HG03342 (cell line): ENCODE measurements at regions not wholly inside any gene's neighbourhood (a gene's known extent, or its start where the extent isn't known, plus 50 kb on each side); places are given as distances from the start of the nearest gene placed in this dataset.

Experiments
- ATAC-seq: cut with Tn5 transposase; IDR thresholded peaks from one replicate; pipeline ENCODE4 v1.9.1; 2021; ENCODE audit warnings: mild to moderate bottlenecking, moderate library complexity; ENCODE audit not compliant: unreplicated experiment

DNA sequence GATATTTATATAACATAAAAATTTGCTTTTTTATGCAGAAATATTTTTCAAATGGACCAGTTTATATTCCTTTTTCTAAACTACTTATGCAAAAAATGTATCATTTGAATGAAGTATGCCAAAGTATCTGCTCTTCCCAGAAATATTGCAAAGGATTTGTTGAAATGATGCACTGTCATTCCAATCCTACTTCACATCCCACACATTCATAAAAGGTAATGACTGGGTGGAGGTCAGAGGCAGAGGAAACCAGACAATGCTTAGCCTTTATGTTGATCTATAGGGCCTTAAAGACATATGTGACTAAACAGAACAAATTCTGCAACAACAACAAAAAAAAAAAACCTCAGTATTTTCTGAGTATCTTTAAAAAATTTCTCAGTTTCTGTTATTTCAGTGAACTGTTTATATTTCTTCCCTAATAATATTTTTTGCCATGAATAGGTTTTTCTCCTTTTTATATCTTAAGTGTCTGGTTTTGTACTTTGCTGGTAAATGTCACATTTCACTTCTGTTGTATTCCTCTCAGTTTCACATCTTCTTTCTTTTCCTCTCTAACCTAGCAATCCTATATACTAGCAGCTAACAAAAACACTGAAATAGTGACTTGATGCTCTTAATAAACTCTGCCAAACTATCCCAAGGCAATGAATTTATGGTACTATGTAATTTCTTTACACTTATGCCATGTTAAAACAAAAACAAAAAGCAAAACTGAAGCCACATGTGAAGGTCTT lies 374.1 kb downstream of the BCKDHB start:
- peak; percentile 65 for ATAC-seq

DNA sequence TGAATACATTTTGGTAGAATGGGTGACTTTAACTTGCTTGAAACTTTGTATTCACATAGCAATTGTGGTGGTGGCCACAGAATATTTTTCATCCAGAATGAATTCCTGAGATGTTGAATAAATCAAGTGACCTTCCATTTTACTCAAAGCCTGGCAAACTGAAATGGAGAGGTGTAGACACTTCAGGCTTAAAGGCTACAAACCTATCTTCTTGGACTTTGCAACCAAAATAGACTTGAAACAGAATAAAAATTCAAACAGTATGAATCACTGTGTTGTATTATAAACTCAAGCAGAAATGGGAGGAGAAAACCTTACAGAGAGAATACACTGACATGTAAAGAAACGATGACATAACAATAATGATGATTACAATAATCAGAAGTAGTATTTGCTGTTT lies 371.6 kb downstream of the BCKDHB start:
- ATAC-seq, result no peak

DNA sequence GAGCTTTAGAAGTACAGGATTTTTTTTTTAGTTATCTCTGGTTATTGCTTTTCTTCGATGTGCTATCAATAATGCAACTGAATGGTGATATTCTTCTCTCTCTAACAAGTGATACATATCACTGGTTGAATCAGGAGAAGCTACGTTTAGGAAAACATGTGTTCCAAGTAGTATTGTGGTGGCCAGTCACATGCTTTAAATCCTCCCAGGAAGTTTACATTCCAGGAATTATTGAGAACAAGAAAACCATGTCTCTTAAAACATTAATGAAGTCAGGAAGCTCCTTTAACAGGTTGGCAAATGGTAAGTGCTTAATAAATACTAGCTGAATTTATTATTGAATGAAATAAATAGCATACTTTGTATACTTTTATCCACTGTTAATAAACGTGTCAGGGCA lies 371.1 kb downstream of the BCKDHB start:
- no peak for ATAC-seq

DNA sequence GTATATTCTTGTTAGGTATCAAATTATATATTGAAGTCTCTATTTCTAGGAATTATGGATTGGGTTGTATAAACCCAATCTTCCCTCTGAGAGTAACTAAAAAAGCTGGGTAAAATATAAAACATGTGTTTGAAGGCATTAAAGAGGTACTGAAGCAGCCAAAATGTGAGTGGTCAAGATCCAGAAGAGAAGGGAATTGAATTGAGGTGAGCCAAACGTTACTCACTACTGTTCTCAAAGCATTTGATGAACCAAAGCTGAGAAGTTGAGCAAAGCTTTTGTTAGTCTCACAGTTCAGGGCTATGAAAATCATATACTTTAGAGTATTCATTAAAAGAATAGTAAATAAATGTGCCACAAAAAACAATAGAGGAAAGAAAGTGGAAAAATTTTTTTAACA lies 365.8 kb downstream of the BCKDHB start:
- no peak for ATAC-seq

DNA sequence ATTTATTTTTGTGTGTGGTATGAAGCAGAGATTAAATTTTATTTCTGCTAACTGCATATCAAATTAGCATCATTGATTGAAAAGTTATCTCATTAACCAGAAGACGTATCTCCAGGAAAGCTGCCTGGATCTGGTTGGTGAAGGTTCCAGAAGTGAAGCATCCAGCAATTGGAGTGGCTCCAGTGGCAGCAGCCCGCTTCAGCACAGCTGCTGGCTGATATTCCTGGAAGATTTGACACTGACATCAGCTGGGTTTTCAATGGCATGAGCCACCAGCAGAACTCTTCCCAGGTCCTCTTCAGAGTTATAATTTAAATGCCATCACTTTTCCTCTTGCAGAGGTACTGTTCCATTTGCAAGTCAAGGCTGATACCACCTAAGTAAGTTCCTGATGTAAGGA lies 363.5 kb downstream of the BCKDHB start:
- no peak for ATAC-seq

DNA sequence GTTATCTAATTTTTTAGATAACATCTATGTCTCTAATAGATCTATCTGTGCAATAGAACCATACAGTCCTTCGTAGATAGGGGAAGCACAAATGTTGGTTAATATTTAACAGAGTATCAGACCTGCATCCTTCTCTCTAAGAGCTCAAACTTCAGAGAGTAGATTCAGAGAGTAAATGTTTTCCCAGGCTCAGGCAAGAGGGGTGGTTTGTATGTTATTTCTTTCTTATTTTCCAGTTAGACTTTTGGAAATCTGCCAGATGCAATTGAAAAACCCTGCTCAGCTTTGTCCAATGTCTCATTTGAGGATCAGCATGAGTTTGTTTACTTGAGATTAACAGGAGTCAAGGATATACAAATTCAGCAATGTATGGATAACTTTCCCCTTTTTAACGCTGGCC lies 361.9 kb downstream of the BCKDHB start:
- no peak for ATAC-seq

DNA sequence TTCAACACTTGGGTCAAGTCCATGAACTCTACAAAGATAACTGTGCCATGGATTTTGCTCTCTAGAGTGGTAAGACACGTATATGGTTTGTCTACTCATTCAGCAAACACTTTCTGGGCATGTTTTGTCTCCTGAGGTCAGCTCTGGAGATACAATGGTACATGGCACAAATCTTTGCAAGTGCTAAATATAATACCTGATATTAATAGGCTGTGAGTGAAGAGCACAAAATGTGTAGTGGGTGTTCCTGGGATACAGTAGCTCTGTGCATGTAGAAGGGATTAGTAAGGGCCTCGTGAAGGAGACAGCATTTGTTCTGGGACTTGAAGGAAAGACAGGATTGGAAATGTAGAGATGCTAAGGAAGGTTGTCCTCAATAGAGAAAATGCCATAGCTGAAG lies 360.9 kb downstream of the BCKDHB start:
- ATAC-seq, result no peak

DNA sequence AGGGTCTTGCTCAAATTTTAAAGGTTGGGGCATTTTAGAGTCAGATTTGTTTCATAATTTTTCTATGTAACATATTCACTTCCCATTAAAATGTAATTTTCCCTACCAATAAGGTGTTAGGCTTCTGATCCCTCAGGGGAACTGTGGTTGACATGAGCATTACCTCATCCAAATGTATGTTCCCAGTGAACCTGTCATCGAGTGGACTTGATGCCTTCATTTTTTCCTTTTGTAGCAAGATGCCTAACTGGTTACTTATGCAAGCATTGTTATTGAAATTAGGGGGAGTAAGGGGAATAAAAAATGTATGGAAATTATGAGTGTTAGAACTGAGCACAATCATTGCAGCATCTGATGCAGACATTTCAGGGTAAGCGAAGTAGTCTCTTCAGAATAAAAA lies 360.5 kb downstream of the BCKDHB start:
- no peak for ATAC-seq

DNA sequence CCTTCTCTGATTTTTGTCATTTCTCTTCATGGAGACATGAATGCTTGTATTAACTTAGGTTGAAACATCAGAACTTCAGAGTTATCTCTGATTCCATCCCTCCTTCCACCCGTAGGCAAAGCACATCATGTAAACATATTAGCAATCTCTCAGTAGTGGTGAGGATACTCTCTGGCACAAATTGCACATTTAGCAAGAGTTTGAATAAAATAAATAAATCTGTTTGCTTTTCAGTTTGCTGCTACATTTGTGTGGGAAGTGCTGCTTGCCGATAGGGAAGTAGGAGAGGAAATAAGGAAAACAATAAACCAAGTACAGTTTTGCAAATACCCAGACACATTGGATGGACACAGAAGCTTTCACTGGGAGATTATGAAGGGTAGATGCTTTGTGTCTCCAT lies 359.0 kb downstream of the BCKDHB start:
- no peak for ATAC-seq

DNA sequence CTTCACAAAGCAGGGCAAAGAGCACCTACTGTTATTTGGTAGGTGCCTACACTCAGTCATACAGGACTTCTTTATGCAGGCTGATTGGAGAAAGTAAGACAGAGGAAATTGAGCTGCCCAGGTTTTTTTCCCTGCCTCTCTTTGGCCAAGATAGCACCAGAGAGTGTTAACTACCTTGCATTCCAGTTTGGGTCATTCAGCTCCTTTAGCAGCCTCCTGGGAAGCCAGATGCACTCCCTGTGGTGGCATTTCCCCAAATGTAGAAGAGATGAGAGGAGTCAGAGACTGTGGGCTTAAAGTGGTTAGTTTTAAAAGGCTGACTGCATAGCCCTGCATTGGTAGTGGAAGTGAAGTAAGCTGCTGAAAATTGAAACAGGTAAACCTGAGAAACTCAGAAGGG lies 358.4 kb downstream of the BCKDHB start:
- ATAC-seq, result no peak

DNA sequence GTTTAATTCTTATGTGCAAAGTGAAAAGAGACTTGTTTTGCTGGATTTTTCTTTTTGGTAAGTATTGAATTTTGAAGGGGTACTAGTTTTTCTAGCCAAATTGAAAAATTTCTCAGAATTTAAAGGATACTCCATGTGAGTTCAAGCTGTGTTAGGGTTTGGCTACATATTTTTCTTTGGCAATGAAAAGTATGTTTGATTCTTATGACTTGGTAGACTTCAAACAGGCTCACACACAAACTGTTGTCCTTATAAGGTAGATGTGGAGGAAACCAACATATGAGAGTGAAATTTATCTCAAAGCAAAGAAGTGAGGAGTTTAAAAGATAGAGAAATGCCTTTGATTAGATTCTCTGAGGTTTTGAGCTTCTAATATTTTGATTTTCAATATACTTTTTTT lies 356.7 kb downstream of the BCKDHB start:
- no peak for ATAC-seq

DNA sequence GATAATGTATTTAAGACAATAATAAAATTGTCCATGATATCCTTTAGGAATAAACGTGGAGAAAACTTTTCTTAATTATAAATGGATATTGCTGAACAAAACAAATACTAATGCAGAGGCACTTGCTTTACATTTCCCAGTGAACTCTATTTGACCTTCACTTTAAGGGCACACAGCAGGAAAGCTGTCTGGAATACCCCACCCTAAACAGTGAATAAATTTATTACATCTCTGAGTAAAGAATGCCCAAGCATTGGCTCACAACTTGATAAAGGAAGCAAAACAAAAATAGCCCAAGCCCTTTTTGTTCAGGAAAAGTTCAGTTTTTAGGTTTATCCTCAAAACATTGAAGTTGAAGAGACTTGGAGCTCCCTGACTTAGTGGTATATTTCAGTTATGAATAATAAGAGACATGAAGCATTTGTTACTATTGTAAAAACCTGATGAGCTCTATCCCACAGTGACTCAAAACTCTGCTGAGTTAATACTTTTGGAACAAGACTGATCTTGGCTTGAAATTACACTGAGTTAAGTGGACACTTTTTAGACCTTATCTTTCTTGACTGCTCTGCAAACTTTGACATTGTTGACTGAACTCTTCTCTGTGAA lies 353.9 kb downstream of the BCKDHB start:
- ATAC-seq, result no peak

DNA sequence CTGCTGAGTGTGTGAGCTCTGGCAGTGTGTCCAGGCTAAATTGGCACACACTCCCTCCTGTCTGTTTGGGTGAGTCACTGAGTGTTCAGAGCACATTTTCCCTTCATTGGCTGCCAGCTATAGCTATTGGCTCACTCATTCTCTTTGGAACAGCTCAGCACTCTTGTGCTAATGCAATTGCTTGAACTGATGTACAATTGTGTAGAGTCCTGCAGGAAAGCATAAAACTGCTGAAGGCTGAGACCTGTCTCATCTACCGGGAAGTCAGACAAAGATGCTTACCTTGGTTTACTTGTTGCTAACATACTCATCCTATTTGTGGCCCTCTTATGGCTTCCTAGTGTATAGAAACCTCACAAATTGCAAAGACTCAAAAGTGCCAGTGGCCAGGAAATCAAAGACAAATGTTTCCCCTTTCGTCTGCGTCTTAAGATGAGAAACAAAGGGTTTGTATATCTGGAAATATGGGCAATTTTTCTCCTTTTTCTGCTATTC lies 351.0 kb downstream of the BCKDHB start:
- no peak for ATAC-seq

DNA sequence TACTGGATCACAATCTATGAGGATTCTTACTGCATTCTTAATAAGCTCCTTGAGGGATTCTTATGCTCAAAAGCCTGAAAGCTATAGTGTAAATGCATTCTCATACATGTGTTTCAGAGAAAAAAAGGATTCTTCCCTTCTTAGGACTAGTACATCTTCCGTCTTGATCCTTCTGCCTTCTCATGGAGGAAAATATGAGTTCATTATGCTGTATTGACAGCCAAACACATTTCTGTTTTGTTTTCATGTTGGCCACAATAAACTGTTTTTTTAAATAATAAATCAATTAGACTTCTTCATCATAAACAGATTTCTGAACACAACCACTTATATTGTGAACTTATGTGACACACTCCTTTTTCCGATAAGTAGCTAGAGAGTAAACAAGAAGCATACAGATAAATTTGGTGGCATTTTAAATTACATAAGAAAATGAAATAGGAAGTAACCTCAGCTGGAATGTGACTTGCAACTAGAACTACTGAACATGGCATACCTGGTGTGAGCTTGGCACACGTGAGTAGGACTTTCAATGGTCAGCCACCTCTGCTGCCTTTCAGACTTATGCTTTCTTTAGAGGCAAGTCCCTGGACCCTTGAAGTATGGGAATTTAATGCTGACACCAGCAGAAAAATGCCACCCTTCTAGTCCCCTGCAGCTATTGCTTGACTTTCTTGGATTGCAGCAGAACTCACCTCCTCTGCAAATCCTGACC lies 350.4 kb downstream of the BCKDHB start:
- no peak for ATAC-seq

DNA sequence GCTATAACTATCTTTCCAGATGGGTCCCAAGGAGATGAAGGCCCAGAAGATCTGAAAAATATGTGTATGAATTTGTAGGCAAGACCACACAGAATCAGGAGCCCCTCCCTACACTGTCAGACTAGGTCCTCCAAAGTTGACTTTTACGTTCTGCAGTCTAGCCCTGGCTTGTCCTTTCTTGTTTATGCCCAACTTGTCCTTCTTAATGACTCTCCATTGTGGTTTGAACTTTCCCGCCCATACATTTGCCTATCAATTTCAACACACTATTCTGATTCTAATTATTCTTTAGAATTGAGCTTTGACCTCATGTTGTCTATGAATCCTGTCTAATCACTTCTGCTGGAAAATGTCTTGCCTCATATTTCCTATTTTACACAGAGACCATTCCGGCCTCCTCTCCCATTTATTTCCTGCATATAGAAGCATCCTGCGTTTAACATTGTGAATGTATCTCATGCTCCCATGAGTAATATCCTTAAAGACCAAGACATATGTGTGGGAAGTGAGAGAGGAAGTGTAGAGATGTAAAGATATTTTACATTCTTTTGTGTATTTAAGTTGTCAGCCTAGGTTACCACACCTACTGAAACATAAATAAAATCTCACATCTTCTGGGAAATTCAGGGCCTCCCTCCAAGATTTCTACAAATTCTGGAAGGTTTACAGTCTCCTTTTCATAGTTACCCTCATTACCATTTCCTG lies 348.3 kb downstream of the BCKDHB start:
- no peak for ATAC-seq

DNA sequence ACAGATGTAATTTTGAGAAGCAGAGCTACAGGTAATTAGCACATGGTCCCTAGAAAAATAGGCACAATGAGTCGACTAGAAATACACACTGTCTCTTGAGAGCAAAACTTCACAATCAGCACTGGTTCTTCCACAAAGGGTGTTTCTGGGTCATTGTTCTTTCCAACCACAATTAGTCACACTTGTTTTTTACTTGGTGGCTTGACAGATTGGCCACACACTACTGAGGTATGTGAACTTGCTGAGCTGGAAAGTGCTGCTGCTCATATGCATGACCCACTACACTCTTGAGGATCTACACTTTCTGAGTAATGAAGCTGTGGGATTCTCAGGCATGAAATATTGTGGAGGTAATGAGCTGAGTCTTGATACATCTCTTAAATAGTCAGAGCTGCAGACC lies 347.7 kb downstream of the BCKDHB start:
- ATAC-seq, result peak; percentile 82

DNA sequence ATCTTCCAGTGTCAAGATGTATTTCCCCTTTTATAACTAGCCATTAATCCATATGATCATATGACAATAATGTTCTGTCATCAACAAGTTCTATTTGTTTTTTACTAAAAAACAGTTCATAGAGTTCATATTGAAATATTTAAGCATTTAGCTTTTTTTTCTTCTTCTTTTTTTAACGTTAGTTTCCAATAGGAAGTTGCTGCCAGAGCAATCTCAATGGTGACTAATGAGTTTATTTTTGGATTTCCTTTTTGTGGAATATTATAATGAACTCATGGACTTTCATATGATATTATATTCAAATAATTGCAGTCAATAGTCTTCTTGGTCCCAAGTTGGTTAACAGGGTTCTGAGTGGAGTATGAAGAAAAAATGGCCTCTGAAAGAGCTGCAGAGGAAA lies 343.3 kb downstream of the BCKDHB start:
- no peak for ATAC-seq

DNA sequence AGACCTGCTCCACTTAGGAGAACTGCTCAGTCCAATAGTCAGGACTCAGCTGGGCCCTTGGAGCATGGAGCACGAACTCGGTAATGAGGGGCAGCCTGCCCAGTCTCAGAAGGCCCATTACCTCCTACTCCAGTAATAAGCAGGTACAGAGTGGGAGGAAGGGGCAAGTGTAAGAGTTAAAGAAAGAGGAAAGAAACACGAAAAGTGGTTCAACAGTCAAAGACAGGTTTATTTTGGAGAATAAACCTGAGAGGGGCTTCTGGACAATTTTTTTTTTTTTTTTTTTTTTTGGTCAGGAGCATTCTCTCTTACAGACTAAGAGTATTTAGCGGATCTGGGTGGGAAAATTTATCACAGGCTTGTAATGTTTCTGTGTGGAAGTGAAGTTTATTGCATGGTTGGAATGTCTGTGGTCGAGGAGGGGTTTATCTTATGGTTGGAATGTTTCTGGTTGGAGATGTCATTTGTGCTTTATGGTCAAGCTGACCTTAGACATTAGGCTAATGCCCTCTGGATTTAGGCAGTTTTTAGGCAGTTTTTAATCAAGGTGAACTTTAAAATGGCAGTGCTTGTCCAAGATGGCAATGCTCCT lies 340.1 kb downstream of the BCKDHB start:
- ATAC-seq, result no peak

DNA sequence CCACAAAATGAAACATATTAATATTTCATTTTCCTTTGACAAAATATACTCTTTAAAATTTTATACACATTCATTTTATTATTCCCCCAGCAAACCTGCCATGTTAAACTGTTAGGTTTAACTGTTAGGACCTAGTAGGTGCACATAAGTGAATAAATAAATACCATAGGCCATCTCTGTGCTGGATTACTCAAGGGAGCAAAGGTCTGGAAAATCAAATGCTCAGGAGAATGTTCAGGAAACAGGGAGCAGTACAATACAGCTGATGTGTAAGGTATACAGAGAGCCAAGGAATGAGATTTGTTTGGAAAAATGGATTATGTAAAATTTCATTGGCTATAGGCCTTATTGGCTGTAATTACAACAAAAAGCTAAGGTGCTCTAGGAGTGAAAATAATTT lies 339.3 kb downstream of the BCKDHB start:
- no peak for ATAC-seq

DNA sequence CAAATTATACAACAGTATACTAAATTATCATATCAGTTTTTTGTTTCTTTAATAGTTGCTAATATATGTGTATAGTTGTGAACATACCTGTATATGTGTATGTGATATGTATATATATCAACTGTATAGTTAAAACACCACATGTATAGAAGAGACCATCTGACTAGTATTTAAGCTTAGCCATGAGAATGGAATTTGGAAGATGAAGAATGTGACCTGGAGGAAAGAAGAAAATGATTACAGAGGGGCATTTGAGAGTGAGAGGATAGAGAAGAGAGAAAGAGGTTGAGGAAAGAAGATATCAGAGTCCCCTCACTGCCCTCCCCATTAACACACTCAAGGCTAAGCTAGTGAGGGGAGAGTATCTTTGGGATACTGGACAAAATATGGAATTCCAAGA lies 335.9 kb downstream of the BCKDHB start:
- ATAC-seq, result no peak

DNA sequence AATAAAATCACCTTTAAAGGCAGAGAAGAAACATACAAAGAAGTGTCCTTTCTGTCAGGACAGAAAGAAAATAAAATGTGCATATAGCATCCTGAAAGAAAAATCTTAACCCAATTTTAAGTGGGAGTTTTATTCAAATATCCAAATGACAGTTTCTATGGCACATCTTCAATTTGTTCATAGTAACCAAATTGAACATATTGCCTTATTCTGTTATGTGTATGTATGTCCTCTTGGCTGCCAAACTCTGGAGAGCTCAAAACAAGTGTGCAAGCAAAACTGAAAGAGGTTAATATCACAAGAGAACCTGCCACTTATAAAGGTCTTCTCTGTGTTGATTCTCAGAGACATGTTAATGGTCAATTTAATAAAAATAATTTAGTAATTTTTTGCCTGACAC lies 334.7 kb downstream of the BCKDHB start:
- ATAC-seq, result no peak
